A673 (cell line): ENCODE measurements at regions not wholly inside any gene's neighbourhood (a gene's known extent, or its start where the extent isn't known, plus 50 kb on each side); places are given as distances from the start of the nearest gene placed in this dataset.

ENCODE experiments used
- CTCF ChIP-seq: fragments of 300-800, 200-600 bp; sonication (generic); conservative IDR thresholded peaks from 2 replicates; pipeline ENCODE4 v1.5.1; 2017; ENCODE audit warnings: low read depth, mild to moderate bottlenecking, antibody characterized with exemption, low read length, moderate library complexity, mixed read lengths
- EZH2 ChIP-seq: fragments of 200-600 bp; sonication (generic); IDR thresholded peaks from 2 replicates; pipeline ENCODE4 v1.6.1; 2017; ENCODE audit warnings: borderline replicate concordance, low read depth, mild to moderate bottlenecking, mixed read lengths, antibody characterized with exemption, low read length; ENCODE audit not compliant: poor library complexity, severe bottlenecking

GRCh38 chr14:58816416-58817115 is 178.8 kb downstream of the DACT1 start:
- TF ChIP-seq CTCF (no peak), EZH2 (no peak)
